Heart left ventricle (tissue), 13 donors: ENCODE measurements at regions not wholly inside any gene's neighbourhood (a gene's known extent, or its start where the extent isn't known, plus 50 kb on each side); places are given as distances from the start of the nearest gene placed in this dataset.

Source experiments
- CTCF ChIP-seq, 12 donors: fragments of 200-600 bp; sonication (generic) in 4 of 12; IDR thresholded peaks; one replicate each; pipeline versions ENCODE4 v1.5.0 to v1.8.0; 2018 to 2022; ENCODE audit warnings: antibody characterized with exemption in 12 of 12, mild to moderate bottlenecking in 5 of 12
- POLR2A ChIP-seq, 2 donors: fragments of 450-650 bp; IDR thresholded peaks; one replicate each; pipeline ENCODE4 v1.6.1; 2017; ENCODE audit warnings: antibody characterized with exemption in 2 of 2, mild to moderate bottlenecking in 2 of 2, moderate library complexity in 2 of 2
- donor health status: ischemic (EF 13 %, LVEDD 7.1; RV severe dilation, severe dysfunction).
- donor health status: DM: no; HTN: yes; CAD: no.
- donor health status: DM: no; HTN: no; CAD: no.
- donor health status: ischemic (EF 25% LVEDD 6.9; RV normal size, moderate dysfunction).
- donor health status: ischemic (EF 25% LVEDD 5.7; RV mildly dilated, moderate dysfunction).
- donor health status: ischemic (EF 35%, LVEDD 5.7; RV mildly dilated, moderate dysfunction).
- donor health status: nonischemic (EF 11% LVEDD 7.7; RV severe dilation, severe dysfunction).
- donor health status: DM: yes; HTN: yes; CAD: no.
- donor health status: PGD.
- donor health status: ischemic (EF 29% LVEDD 5.4; RV normal size, mild dysfunction).
- donor health status: nonischemic (EF 23%, LVEDD 6.1; RV moderate dilation, normal function).

GRCh38 chr6:43976706-43977403 lies 150.4 kb downstream of the MRPL14 start:
- no peak for TF ChIP-seq POLR2A (IDR thresholded peaks at IDR 0.05)
- TF ChIP-seq CTCF (IDR thresholded peaks at IDR 0.05), result no peak
